ENCODE measurements at regions not wholly inside any gene's neighbourhood (a gene's known extent, or its start where the extent isn't known, plus 50 kb on each side); places are given as distances from the start of the nearest gene placed in this dataset.

- no peak for TF ChIP-seq CTCF (conservative IDR thresholded peaks at IDR 0.05; ENCODE audit: low read depth, low read length)
- H3K4me3 ChIP-seq (ENCODE audit: low read depth, low read length): no peak overlapping the region
- DNase-seq (ENCODE audit: low read depth): no peak
These were observed 461.1 kb upstream of the NXPH2 start for GRCh38 chr2:139241286-139241685.

GRCh38 chr2:139237023-139237422 is 456.8 kb upstream of the NXPH2 start:
- no peak overlapping the region for H3K4me3 ChIP-seq (ENCODE audit: low read depth, low read length)
- TF ChIP-seq CTCF (conservative IDR thresholded peaks at IDR 0.05; ENCODE audit: low read depth, low read length): no peak
- no peak for DNase-seq (ENCODE audit: low read depth)

DNA sequence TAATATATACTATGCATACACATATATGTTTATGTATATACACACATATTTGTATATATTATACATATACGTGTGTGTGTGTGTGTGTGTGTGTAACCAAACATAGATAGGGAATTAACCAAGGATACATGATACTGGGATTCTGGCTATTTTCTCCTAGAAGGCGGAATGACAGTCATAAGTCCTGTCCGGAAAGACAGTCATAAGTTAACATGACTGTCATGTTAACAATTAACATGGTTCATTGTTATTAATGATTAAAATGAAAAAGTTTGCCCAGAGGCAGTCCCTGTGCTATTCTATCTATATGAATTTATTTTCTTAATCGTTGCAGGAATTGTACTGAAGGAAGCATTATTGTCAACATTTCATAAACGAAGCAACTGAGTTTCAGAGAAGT is 450.7 kb upstream of the NXPH2 start:
- no peak for TF ChIP-seq CTCF (conservative IDR thresholded peaks at IDR 0.05; ENCODE audit: low read depth, low read length)
- no peak overlapping the region for H3K4me3 ChIP-seq (ENCODE audit: low read depth, low read length)
- no peak for DNase-seq (ENCODE audit: low read depth)

- no peak for TF ChIP-seq CTCF (conservative IDR thresholded peaks at IDR 0.05; ENCODE audit: low read depth, low read length)
- H3K4me3 ChIP-seq (ENCODE audit: low read depth, low read length): no peak overlapping the region
- no peak for DNase-seq (ENCODE audit: low read depth)
These were observed 448.1 kb upstream of the NXPH2 start for GRCh38 chr2:139228276-139228675.

DNA sequence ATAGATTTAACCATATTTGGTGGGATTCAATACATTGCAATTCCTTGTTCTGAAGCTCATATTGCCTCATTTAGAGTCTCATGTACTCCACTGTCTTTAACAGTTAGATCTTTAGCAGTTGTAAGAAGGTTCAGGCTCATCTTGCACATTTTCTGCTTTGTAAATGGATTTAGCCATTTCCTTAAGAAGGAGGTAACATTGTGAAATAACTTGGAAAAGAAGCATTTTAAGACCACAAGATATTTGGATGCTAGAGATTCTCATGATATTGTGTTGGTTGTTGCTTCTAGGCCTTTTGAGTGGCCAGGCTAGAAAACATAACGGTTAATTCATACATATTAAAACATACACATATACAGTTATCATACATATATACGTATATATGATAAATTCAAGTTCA is 445.8 kb upstream of the NXPH2 start:
- no peak for DNase-seq (ENCODE audit: low read depth)
- no peak for TF ChIP-seq CTCF (conservative IDR thresholded peaks at IDR 0.05; ENCODE audit: low read depth, low read length)
- no peak overlapping the region for H3K4me3 ChIP-seq (ENCODE audit: low read depth, low read length)

DNA sequence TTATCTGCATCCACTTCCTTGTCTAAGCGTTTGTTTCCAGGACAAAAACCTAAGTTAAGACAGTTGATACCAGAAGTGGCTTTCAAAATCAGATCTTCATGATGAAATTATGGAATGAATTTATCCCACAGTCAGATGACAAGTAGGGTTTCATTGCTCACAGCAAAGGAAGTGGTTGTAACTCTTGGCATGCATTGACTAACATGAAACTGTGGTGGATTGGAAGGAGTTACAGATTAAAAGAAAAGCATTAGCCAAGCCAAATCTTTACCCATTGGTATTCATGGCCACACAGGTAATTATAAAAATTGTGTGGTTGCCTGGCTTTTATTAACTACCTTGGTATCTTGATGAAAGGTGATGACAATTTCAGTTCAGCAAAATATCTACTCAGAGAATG is 438.0 kb upstream of the NXPH2 start:
- TF ChIP-seq CTCF (conservative IDR thresholded peaks at IDR 0.05; ENCODE audit: low read depth, low read length): no peak
- H3K4me3 ChIP-seq (ENCODE audit: low read depth, low read length): no peak overlapping the region
- DNase-seq (ENCODE audit: low read depth): no peak

GRCh38 chr2:139217641-139218040 is 437.5 kb upstream of the NXPH2 start:
- no peak for DNase-seq (ENCODE audit: low read depth)
- no peak for TF ChIP-seq CTCF (conservative IDR thresholded peaks at IDR 0.05; ENCODE audit: low read depth, low read length)
- no peak overlapping the region for H3K4me3 ChIP-seq (ENCODE audit: low read depth, low read length)

Measured in choroid plexus epithelial cell (primary cell).